IMR-90 (cell line): ENCODE measurements at regions not wholly inside any gene's neighbourhood (a gene's known extent, or its start where the extent isn't known, plus 50 kb on each side); places are given as distances from the start of the nearest gene placed in this dataset.
A peak's percentile ranks its signal among the peaks of the same experiment; 100 is the strongest.

Experiments used
- ATAC-seq: fragments of 200-7000 bp; cut with Tn5 transposase; 2 replicates; pipeline ENCODE4 v1.9.1; 2020; ENCODE audit warnings: low read depth, mild to moderate bottlenecking, moderate library complexity
- BruUV-seq: library from RNA; stranded (reverse); fragments of 400-500 nt; replicated peaks from 2 replicates; lab custom pipeline; 2021; lab: Mats Ljungman, UMichigan
- CTCF ChIA-PET: fragments of 300-600 bp; formaldehyde crosslinking; extraction: SDS; loops from one replicate; lab custom pipeline; 2021; ENCODE audit warnings: antibody characterized with exemption; lab: Yijun Ruan, JAX
- POLR2A ChIA-PET: fragments of 300-600 bp; sonication (Branson Sonifier 250); formaldehyde crosslinking; loops from one replicate; lab custom pipeline; 2022; ENCODE audit warnings: antibody characterized with exemption; ENCODE audit not compliant: unreplicated experiment; lab: Charles Lee
- DNase-seq: peaks from one replicate; pipeline ENCODE4 v3.0.0; 2013
- H2AFZ ChIP-seq: replicated peaks from 2 replicates; pipeline ENCODE3; 2013; ENCODE audit warnings: low read length, mild to moderate bottlenecking; ENCODE audit not compliant: poor library complexity
- H2AK5ac ChIP-seq: 2 replicates; pipeline ENCODE4 v1.6.1; 2013; ENCODE audit warnings: low read depth, low read length, inconsistent platforms
- H2AK9ac ChIP-seq: replicated peaks from 2 replicates; pipeline ENCODE3; 2013; ENCODE audit warnings: mild to moderate bottlenecking, low read depth, low read length, moderate library complexity; ENCODE audit not compliant: poor library complexity
- H2BK120ac ChIP-seq: 2 replicates; pipeline ENCODE4 v1.6.1; 2013; ENCODE audit warnings: low read depth, low read length, inconsistent platforms
- H2BK15ac ChIP-seq: 3 replicates; pipeline ENCODE4 v1.6.1; 2013; ENCODE audit warnings: low read depth, low read length, inconsistent platforms
- H2BK20ac ChIP-seq: 2 replicates; pipeline ENCODE4 v1.6.1; 2013; ENCODE audit warnings: low read depth, mild to moderate bottlenecking, inconsistent platforms, low read length, moderate library complexity
- H2BK5ac ChIP-seq: 2 replicates; pipeline ENCODE4 v1.6.1; 2013; ENCODE audit warnings: mild to moderate bottlenecking, low read depth, low read length, inconsistent platforms; ENCODE audit not compliant: poor library complexity, severe bottlenecking
- H3K14ac ChIP-seq: replicated peaks from 2 replicates; pipeline ENCODE4 v1.6.1; 2013; ENCODE audit warnings: low read depth, low read length, inconsistent platforms
- H3K18ac ChIP-seq: 2 replicates; pipeline ENCODE4 v1.6.1; 2013; ENCODE audit warnings: low read depth, low read length, control low read depth
- H3K23ac ChIP-seq: 2 replicates; pipeline ENCODE4 v1.6.1; 2013; ENCODE audit warnings: low read depth, low read length, inconsistent platforms
- H3K27ac ChIP-seq: 2 replicates; pipeline ENCODE4 v1.5.1; 2013; ENCODE audit warnings: mild to moderate bottlenecking, control low read depth, low read length; ENCODE audit not compliant: insufficient read depth
- H3K27me3 ChIP-seq: 2 replicates; pipeline ENCODE4 v1.6.1; 2013; ENCODE audit warnings: low read length; ENCODE audit not compliant: control insufficient read depth, insufficient read depth
- H3K36me3 ChIP-seq: 2 replicates; pipeline ENCODE4 v1.6.1; 2013; ENCODE audit warnings: low read length, mixed read lengths; ENCODE audit not compliant: control insufficient read depth, insufficient read depth
- H3K4ac ChIP-seq: 2 replicates; pipeline ENCODE4 v1.6.1; 2013; ENCODE audit warnings: low read depth, low read length, inconsistent platforms
- H3K4me1 ChIP-seq: 2 replicates; pipeline ENCODE4 v1.6.1; 2013; ENCODE audit warnings: low read length, mixed read lengths; ENCODE audit not compliant: control insufficient read depth, insufficient read depth
- H3K4me2 ChIP-seq: 2 replicates; pipeline ENCODE4 v1.6.1; 2013; ENCODE audit warnings: low read depth, mild to moderate bottlenecking, control low read depth, low read length, moderate library complexity
- H3K4me3 ChIP-seq: 2 replicates; pipeline ENCODE4 v1.5.1; 2013; ENCODE audit warnings: low read depth, mild to moderate bottlenecking, control low read depth, low read length, moderate library complexity; ENCODE audit not compliant: insufficient read depth
- H3K56ac ChIP-seq: 2 replicates; pipeline ENCODE4 v1.6.1; 2013; ENCODE audit warnings: low read length, inconsistent platforms; ENCODE audit not compliant: insufficient read depth; ENCODE audit errors: extremely low read depth
- H3K79me1 ChIP-seq, 2 experiments: 2 replicates each; pipeline ENCODE4 v1.6.1; 2013; ENCODE audit warnings: low read length in 2 of 2, inconsistent platforms in 1 of 2, low read depth in 1 of 2
- H3K9ac ChIP-seq: 2 replicates; pipeline ENCODE4 v1.6.1; 2013; ENCODE audit warnings: low read depth, low read length, control low read depth
- H3K9me1 ChIP-seq: 2 replicates; pipeline ENCODE4 v1.6.1; 2013; ENCODE audit warnings: low read length, inconsistent platforms; ENCODE audit not compliant: insufficient read depth
- H3K9me3 ChIP-seq: 2 replicates; pipeline ENCODE4 v1.6.1; 2013; ENCODE audit warnings: low read length; ENCODE audit not compliant: control insufficient read depth, insufficient read depth
- H4K20me1 ChIP-seq: 2 replicates; pipeline ENCODE4 v1.6.1; 2013; ENCODE audit warnings: low read length, inconsistent platforms; ENCODE audit not compliant: insufficient read depth
- H4K5ac ChIP-seq: 2 replicates; pipeline ENCODE4 v1.6.1; 2013; ENCODE audit warnings: mild to moderate bottlenecking, low read depth, low read length, control low read depth
- H4K8ac ChIP-seq, 2 experiments: 2 replicates each; pipeline ENCODE4 v1.6.1; 2013; ENCODE audit warnings: low read depth in 2 of 2, low read length in 2 of 2, control low read depth in 1 of 2, inconsistent platforms in 1 of 2
- H4K91ac ChIP-seq: 2 replicates; pipeline ENCODE4 v1.6.1; 2013; ENCODE audit warnings: low read depth, low read length, inconsistent platforms; ENCODE audit not compliant: insufficient read depth
- BHLHE40 ChIP-seq: fragments of 150-350 bp; IDR thresholded peaks from 2 replicates; pipeline ENCODE4 v1.6.1; 2016; ENCODE audit warnings: mild to moderate bottlenecking, low read depth, low read length
- CHD1 ChIP-seq: IDR thresholded peaks from 2 replicates; pipeline ENCODE4 v1.6.1; 2012; ENCODE audit warnings: low read depth, low read length, improper control_type of control experiment
- MAFK ChIP-seq: IDR thresholded peaks from 2 replicates; pipeline ENCODE4 v1.6.1; 2012; ENCODE audit warnings: low read depth, low read length, improper control_type of control experiment
- NFE2L2 ChIP-seq: fragments of 150-350 bp; IDR thresholded peaks from 2 replicates; pipeline ENCODE4 v1.6.1; 2016; ENCODE audit warnings: low read depth, mild to moderate bottlenecking, low read length
- RFX5 ChIP-seq: IDR thresholded peaks from 2 replicates; pipeline ENCODE4 v1.8.0; 2012; ENCODE audit warnings: low read depth, mild to moderate bottlenecking, low read length, moderate library complexity
- SMC3 ChIP-seq: fragments of 150-350 bp; IDR thresholded peaks from 2 replicates; pipeline ENCODE4 v1.6.1; 2016; ENCODE audit warnings: low read depth, mild to moderate bottlenecking, antibody characterized with exemption, low read length, moderate library complexity
- WGBS, 2 experiments: methylation state at CpG; one replicate each; pipeline versions ENCODE4 v1.1.5 to v1.1.7; 2013; ENCODE audit warnings: missing lambda C conversion rate in 2 of 2; ENCODE audit not compliant: insufficient read length in 1 of 2; ENCODE audit errors: extremely low coverage in 2 of 2; 5-methylcytosine and 5-hydroxymethylcytosine counted together
- dilution Hi-C: fragments of 300-500 bp; cut with HindIII; formaldehyde crosslinking; loops from one replicate; pipeline ENCODE4 v1.14.3; 2018; ENCODE audit warnings: low sequenced_read_pairs; ENCODE audit not compliant: unreplicated experiment
- in situ Hi-C: fragments of 300-500 bp; cut with MboI; formaldehyde crosslinking; loops from 3 replicates; pipeline ENCODE4 v1.14.3; 2019; ENCODE audit warnings: low sequenced_read_pairs, inconsistent platforms, mixed read lengths
- intact Hi-C: fragments of 100-400 bp; cut with micrococcal nuclease; formaldehyde crosslinking; loops from 2 replicates; pipeline ENCODE4 v1.10.0; 2022
- TF ChIP-seq, protein P1 (sequence below): fragments of 150-350 bp; IDR thresholded peaks from 2 replicates; pipeline ENCODE4 v1.6.1; 2016; ENCODE audit warnings: low read depth, mild to moderate bottlenecking, low read length, moderate library complexity, borderline replicate concordance
- TF ChIP-seq, protein P2 (sequence below): conservative IDR thresholded peaks from 2 replicates; pipeline ENCODE4 v1.5.1; 2012; ENCODE audit warnings: mild to moderate bottlenecking, low read depth, low read length, improper control_type of control experiment
- TF ChIP-seq, protein P3 (sequence below): fragments of 150-350 bp; IDR thresholded peaks from 2 replicates; pipeline ENCODE4 v1.6.1; 2017; ENCODE audit warnings: mild to moderate bottlenecking, antibody characterized with exemption, low read length, low read depth

DNA sequence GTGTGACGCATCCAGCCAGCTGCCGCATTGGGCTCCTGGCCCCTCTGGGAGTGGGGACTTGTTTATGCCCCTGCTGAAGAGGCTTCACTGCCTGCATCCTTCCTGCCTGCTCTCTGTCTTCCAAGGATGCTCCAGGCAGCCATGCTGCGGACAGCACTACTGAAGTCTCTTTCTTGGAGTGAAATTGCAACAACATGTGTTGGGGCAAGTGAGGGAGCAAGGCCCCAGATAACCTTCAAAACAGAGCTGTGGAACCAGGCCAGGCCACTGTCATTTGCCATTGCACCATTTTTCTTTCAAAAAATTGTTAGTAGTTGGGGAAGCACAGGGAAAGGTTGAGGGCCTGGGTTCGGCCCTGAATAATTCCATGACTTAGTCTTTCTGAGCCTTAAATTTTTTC, 169.6 kb upstream of the ADRA1B start:
- H3K56ac ChIP-seq: no peak overlapping the region
- H2BK20ac ChIP-seq: no peak overlapping the region
- in situ Hi-C loops (no loop called here), dilution Hi-C loops (no loop called here), intact Hi-C loops (no loop called here)
- no peak overlapping the region for H2BK120ac ChIP-seq
- no TSS peak for BruUV-seq
- no peak overlapping the region for H3K23ac ChIP-seq
- peak overlapping the region; percentile 29 for H2AFZ ChIP-seq
- no peak overlapping the region for H3K14ac ChIP-seq
- H3K36me3 ChIP-seq: no peaks in the 10 kb centered on the region
- no peaks in the 10 kb centered on the region for H3K9me1 ChIP-seq
- no peaks in the 10 kb centered on the region for H3K27me3 ChIP-seq
- no peak overlapping the region for H3K27ac ChIP-seq
- H3K18ac ChIP-seq: no peak overlapping the region
- no peak for ATAC-seq
- H4K20me1 ChIP-seq: no peaks in the 10 kb centered on the region
- ChIA-PET CTCF (no interaction called here), POLR2A (interaction anchor here (0.6 kb wide), 1 partner anchor 23 kb away, joined by 4 read pairs; no protein-coding TSS in a partner anchor)
- TF ChIP-seq, protein P1, sequence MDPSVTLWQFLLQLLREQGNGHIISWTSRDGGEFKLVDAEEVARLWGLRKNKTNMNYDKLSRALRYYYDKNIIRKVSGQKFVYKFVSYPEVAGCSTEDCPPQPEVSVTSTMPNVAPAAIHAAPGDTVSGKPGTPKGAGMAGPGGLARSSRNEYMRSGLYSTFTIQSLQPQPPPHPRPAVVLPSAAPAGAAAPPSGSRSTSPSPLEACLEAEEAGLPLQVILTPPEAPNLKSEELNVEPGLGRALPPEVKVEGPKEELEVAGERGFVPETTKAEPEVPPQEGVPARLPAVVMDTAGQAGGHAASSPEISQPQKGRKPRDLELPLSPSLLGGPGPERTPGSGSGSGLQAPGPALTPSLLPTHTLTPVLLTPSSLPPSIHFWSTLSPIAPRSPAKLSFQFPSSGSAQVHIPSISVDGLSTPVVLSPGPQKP: no peak
- no peak for TF ChIP-seq RFX5
- TF ChIP-seq MAFK: no peak
- no peak for TF ChIP-seq SMC3
- TF ChIP-seq, protein P2, sequence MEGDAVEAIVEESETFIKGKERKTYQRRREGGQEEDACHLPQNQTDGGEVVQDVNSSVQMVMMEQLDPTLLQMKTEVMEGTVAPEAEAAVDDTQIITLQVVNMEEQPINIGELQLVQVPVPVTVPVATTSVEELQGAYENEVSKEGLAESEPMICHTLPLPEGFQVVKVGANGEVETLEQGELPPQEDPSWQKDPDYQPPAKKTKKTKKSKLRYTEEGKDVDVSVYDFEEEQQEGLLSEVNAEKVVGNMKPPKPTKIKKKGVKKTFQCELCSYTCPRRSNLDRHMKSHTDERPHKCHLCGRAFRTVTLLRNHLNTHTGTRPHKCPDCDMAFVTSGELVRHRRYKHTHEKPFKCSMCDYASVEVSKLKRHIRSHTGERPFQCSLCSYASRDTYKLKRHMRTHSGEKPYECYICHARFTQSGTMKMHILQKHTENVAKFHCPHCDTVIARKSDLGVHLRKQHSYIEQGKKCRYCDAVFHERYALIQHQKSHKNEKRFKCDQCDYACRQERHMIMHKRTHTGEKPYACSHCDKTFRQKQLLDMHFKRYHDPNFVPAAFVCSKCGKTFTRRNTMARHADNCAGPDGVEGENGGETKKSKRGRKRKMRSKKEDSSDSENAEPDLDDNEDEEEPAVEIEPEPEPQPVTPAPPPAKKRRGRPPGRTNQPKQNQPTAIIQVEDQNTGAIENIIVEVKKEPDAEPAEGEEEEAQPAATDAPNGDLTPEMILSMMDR: no peak
- no peak for TF ChIP-seq BHLHE40
- no peak for TF ChIP-seq NFE2L2
- no peak for TF ChIP-seq CHD1
- TF ChIP-seq, protein P3, sequence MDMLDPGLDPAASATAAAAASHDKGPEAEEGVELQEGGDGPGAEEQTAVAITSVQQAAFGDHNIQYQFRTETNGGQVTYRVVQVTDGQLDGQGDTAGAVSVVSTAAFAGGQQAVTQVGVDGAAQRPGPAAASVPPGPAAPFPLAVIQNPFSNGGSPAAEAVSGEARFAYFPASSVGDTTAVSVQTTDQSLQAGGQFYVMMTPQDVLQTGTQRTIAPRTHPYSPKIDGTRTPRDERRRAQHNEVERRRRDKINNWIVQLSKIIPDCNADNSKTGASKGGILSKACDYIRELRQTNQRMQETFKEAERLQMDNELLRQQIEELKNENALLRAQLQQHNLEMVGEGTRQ: no peak
- no CpG with 5 or more reads among the region's 4 CpGs for WGBS, 2 experiments
- no peak overlapping the region for H3K4me2 ChIP-seq
- no peak overlapping the region for H2BK15ac ChIP-seq
- H2AK9ac ChIP-seq: no peak overlapping the region
- no peak overlapping the region for H4K91ac ChIP-seq
- H3K4me1 ChIP-seq: no peaks in the 10 kb centered on the region
- H3K9me3 ChIP-seq: peaks cover 2% of the 10 kb centered on the region
- H4K8ac ChIP-seq: no peak overlapping the region
- H2AK5ac ChIP-seq: no peak overlapping the region
- H3K4me3 ChIP-seq: no peak overlapping the region
- H3K79me1 ChIP-seq: no peaks in the 10 kb centered on the region
- no peak overlapping the region for H3K4ac ChIP-seq
- no peak overlapping the region for H3K9ac ChIP-seq
- H2BK5ac ChIP-seq: no peak overlapping the region
- no peak for DNase-seq
- H4K5ac ChIP-seq: no peak overlapping the region
